IMR-90 (cell line): ENCODE measurements at regions not wholly inside any gene's neighbourhood (a gene's known extent, or its start where the extent isn't known, plus 50 kb on each side); places are given as distances from the start of the nearest gene placed in this dataset.

Experiments
- ATAC-seq: fragments of 200-7000 bp; cut with Tn5 transposase; 2 replicates; pipeline ENCODE4 v1.9.1; 2020; ENCODE audit warnings: low read depth, mild to moderate bottlenecking, moderate library complexity
- BruUV-seq: library from RNA; stranded (reverse); fragments of 400-500 nt; replicated peaks from 2 replicates; lab custom pipeline; 2021; lab: Mats Ljungman, UMichigan
- CTCF ChIA-PET: fragments of 300-600 bp; formaldehyde crosslinking; extraction: SDS; loops from one replicate; lab custom pipeline; 2021; ENCODE audit warnings: antibody characterized with exemption; lab: Yijun Ruan, JAX
- POLR2A ChIA-PET: fragments of 300-600 bp; sonication (Branson Sonifier 250); formaldehyde crosslinking; loops from one replicate; lab custom pipeline; 2022; ENCODE audit warnings: antibody characterized with exemption; ENCODE audit not compliant: unreplicated experiment; lab: Charles Lee
- DNase-seq: peaks from one replicate; pipeline ENCODE4 v3.0.0; 2013
- H2AFZ ChIP-seq: replicated peaks from 2 replicates; pipeline ENCODE3; 2013; ENCODE audit warnings: low read length, mild to moderate bottlenecking; ENCODE audit not compliant: poor library complexity
- H2AK5ac ChIP-seq: 2 replicates; pipeline ENCODE4 v1.6.1; 2013; ENCODE audit warnings: low read depth, low read length, inconsistent platforms
- H2AK9ac ChIP-seq: replicated peaks from 2 replicates; pipeline ENCODE3; 2013; ENCODE audit warnings: mild to moderate bottlenecking, low read depth, low read length, moderate library complexity; ENCODE audit not compliant: poor library complexity
- H2BK120ac ChIP-seq: 2 replicates; pipeline ENCODE4 v1.6.1; 2013; ENCODE audit warnings: low read depth, low read length, inconsistent platforms
- H2BK15ac ChIP-seq: 3 replicates; pipeline ENCODE4 v1.6.1; 2013; ENCODE audit warnings: low read depth, low read length, inconsistent platforms
- H2BK20ac ChIP-seq: 2 replicates; pipeline ENCODE4 v1.6.1; 2013; ENCODE audit warnings: low read depth, mild to moderate bottlenecking, inconsistent platforms, low read length, moderate library complexity
- H2BK5ac ChIP-seq: 2 replicates; pipeline ENCODE4 v1.6.1; 2013; ENCODE audit warnings: mild to moderate bottlenecking, low read depth, low read length, inconsistent platforms; ENCODE audit not compliant: poor library complexity, severe bottlenecking
- H3K14ac ChIP-seq: replicated peaks from 2 replicates; pipeline ENCODE4 v1.6.1; 2013; ENCODE audit warnings: low read depth, low read length, inconsistent platforms
- H3K18ac ChIP-seq: 2 replicates; pipeline ENCODE4 v1.6.1; 2013; ENCODE audit warnings: low read depth, low read length, control low read depth
- H3K23ac ChIP-seq: 2 replicates; pipeline ENCODE4 v1.6.1; 2013; ENCODE audit warnings: low read depth, low read length, inconsistent platforms
- H3K27ac ChIP-seq: 2 replicates; pipeline ENCODE4 v1.5.1; 2013; ENCODE audit warnings: mild to moderate bottlenecking, control low read depth, low read length; ENCODE audit not compliant: insufficient read depth
- H3K27me3 ChIP-seq: 2 replicates; pipeline ENCODE4 v1.6.1; 2013; ENCODE audit warnings: low read length; ENCODE audit not compliant: control insufficient read depth, insufficient read depth
- H3K36me3 ChIP-seq: 2 replicates; pipeline ENCODE4 v1.6.1; 2013; ENCODE audit warnings: low read length, mixed read lengths; ENCODE audit not compliant: control insufficient read depth, insufficient read depth
- H3K4ac ChIP-seq: 2 replicates; pipeline ENCODE4 v1.6.1; 2013; ENCODE audit warnings: low read depth, low read length, inconsistent platforms
- H3K4me1 ChIP-seq: 2 replicates; pipeline ENCODE4 v1.6.1; 2013; ENCODE audit warnings: low read length, mixed read lengths; ENCODE audit not compliant: control insufficient read depth, insufficient read depth
- H3K4me2 ChIP-seq: 2 replicates; pipeline ENCODE4 v1.6.1; 2013; ENCODE audit warnings: low read depth, mild to moderate bottlenecking, control low read depth, low read length, moderate library complexity
- H3K4me3 ChIP-seq: 2 replicates; pipeline ENCODE4 v1.5.1; 2013; ENCODE audit warnings: low read depth, mild to moderate bottlenecking, control low read depth, low read length, moderate library complexity; ENCODE audit not compliant: insufficient read depth
- H3K56ac ChIP-seq: 2 replicates; pipeline ENCODE4 v1.6.1; 2013; ENCODE audit warnings: low read length, inconsistent platforms; ENCODE audit not compliant: insufficient read depth; ENCODE audit errors: extremely low read depth
- H3K79me1 ChIP-seq, 2 experiments: 2 replicates each; pipeline ENCODE4 v1.6.1; 2013; ENCODE audit warnings: low read length in 2 of 2, inconsistent platforms in 1 of 2, low read depth in 1 of 2
- H3K9ac ChIP-seq: 2 replicates; pipeline ENCODE4 v1.6.1; 2013; ENCODE audit warnings: low read depth, low read length, control low read depth
- H3K9me1 ChIP-seq: 2 replicates; pipeline ENCODE4 v1.6.1; 2013; ENCODE audit warnings: low read length, inconsistent platforms; ENCODE audit not compliant: insufficient read depth
- H3K9me3 ChIP-seq: 2 replicates; pipeline ENCODE4 v1.6.1; 2013; ENCODE audit warnings: low read length; ENCODE audit not compliant: control insufficient read depth, insufficient read depth
- H4K20me1 ChIP-seq: 2 replicates; pipeline ENCODE4 v1.6.1; 2013; ENCODE audit warnings: low read length, inconsistent platforms; ENCODE audit not compliant: insufficient read depth
- H4K5ac ChIP-seq: 2 replicates; pipeline ENCODE4 v1.6.1; 2013; ENCODE audit warnings: mild to moderate bottlenecking, low read depth, low read length, control low read depth
- H4K8ac ChIP-seq, 2 experiments: 2 replicates each; pipeline ENCODE4 v1.6.1; 2013; ENCODE audit warnings: low read depth in 2 of 2, low read length in 2 of 2, control low read depth in 1 of 2, inconsistent platforms in 1 of 2
- H4K91ac ChIP-seq: 2 replicates; pipeline ENCODE4 v1.6.1; 2013; ENCODE audit warnings: low read depth, low read length, inconsistent platforms; ENCODE audit not compliant: insufficient read depth
- CTCF ChIP-seq: conservative IDR thresholded peaks from 2 replicates; pipeline ENCODE4 v1.5.1; 2012; ENCODE audit warnings: mild to moderate bottlenecking, low read depth, low read length, improper control_type of control experiment
- FOS ChIP-seq: fragments of 150-350 bp; IDR thresholded peaks from 2 replicates; pipeline ENCODE4 v1.6.1; 2016; ENCODE audit warnings: low read depth, low read length
- MAZ ChIP-seq: IDR thresholded peaks from 2 replicates; pipeline ENCODE4 v1.6.1; 2012; ENCODE audit warnings: low read depth, mild to moderate bottlenecking, low read length, improper control_type of control experiment, moderate library complexity, borderline replicate concordance
- MXI1 ChIP-seq: IDR thresholded peaks from 2 replicates; pipeline ENCODE4 v1.6.1; 2012; ENCODE audit warnings: low read depth, mild to moderate bottlenecking, low read length, moderate library complexity, borderline replicate concordance
- POLR2A ChIP-seq: IDR thresholded peaks from 2 replicates; pipeline ENCODE4 v1.6.1; 2012; ENCODE audit warnings: mild to moderate bottlenecking, low read depth, low read length
- RAD21 ChIP-seq: IDR thresholded peaks from 2 replicates; pipeline ENCODE4 v1.6.1; 2012; ENCODE audit warnings: low read length, improper control_type of control experiment
- RFX5 ChIP-seq: IDR thresholded peaks from 2 replicates; pipeline ENCODE4 v1.8.0; 2012; ENCODE audit warnings: low read depth, mild to moderate bottlenecking, low read length, moderate library complexity
- WGBS, 2 experiments: methylation state at CpG; one replicate each; pipeline versions ENCODE4 v1.1.5 to v1.1.7; 2013; ENCODE audit warnings: missing lambda C conversion rate in 2 of 2; ENCODE audit not compliant: insufficient read length in 1 of 2; ENCODE audit errors: extremely low coverage in 2 of 2; 5-methylcytosine and 5-hydroxymethylcytosine counted together
- dilution Hi-C: fragments of 300-500 bp; cut with HindIII; formaldehyde crosslinking; loops from one replicate; pipeline ENCODE4 v1.14.3; 2018; ENCODE audit warnings: low sequenced_read_pairs; ENCODE audit not compliant: unreplicated experiment
- in situ Hi-C: fragments of 300-500 bp; cut with MboI; formaldehyde crosslinking; loops from 3 replicates; pipeline ENCODE4 v1.14.3; 2019; ENCODE audit warnings: low sequenced_read_pairs, inconsistent platforms, mixed read lengths
- intact Hi-C: fragments of 100-400 bp; cut with micrococcal nuclease; formaldehyde crosslinking; loops from 2 replicates; pipeline ENCODE4 v1.10.0; 2022

GRCh38 chr15:59879506-59880265 is 124.4 kb upstream of the FOXB1 start:
- H3K9me1 ChIP-seq: no peaks in the 10 kb centered on the region
- no peak overlapping the region for H4K91ac ChIP-seq
- no peak overlapping the region for H2BK15ac ChIP-seq
- intact Hi-C loops (no loop called here), in situ Hi-C loops (no loop called here), dilution Hi-C loops (no loop called here)
- no TSS peak for BruUV-seq
- H3K36me3 ChIP-seq: no peaks in the 10 kb centered on the region
- no peak overlapping the region for H4K5ac ChIP-seq
- H2BK20ac ChIP-seq: no peak overlapping the region
- H2AFZ ChIP-seq: no peak overlapping the region
- H3K18ac ChIP-seq: no peak overlapping the region
- no peak overlapping the region for H4K8ac ChIP-seq
- H2AK5ac ChIP-seq: no peak overlapping the region
- no peak overlapping the region for H3K56ac ChIP-seq
- no peak for TF ChIP-seq RAD21
- no peak for TF ChIP-seq RFX5
- TF ChIP-seq MAZ: no peak
- TF ChIP-seq FOS: no peak
- no peak for TF ChIP-seq MXI1
- TF ChIP-seq POLR2A: no peak
- TF ChIP-seq CTCF: no peak
- no peak overlapping the region for H3K27ac ChIP-seq
- H3K4me3 ChIP-seq: no peak overlapping the region
- DNase-seq (peak; percentile 59), ATAC-seq (no peak)
- H2AK9ac ChIP-seq: no peak overlapping the region
- CTCF ChIA-PET: no interaction called here
- no peak overlapping the region for H3K23ac ChIP-seq
- H3K9me3 ChIP-seq: no peaks in the 10 kb centered on the region
- no peak overlapping the region for H3K14ac ChIP-seq
- no peaks in the 10 kb centered on the region for H3K4me1 ChIP-seq
- no peaks in the 10 kb centered on the region for H4K20me1 ChIP-seq
- H3K4me2 ChIP-seq: no peak overlapping the region
- no CpG with 5 or more reads among the region's 2 CpGs for WGBS, 2 experiments
- H3K27me3 ChIP-seq: no peaks in the 10 kb centered on the region
- no peak overlapping the region for H2BK120ac ChIP-seq
- no peak overlapping the region for H3K4ac ChIP-seq
- H2BK5ac ChIP-seq: no peak overlapping the region
- H3K9ac ChIP-seq: no peak overlapping the region
- no peaks in the 10 kb centered on the region for H3K79me1 ChIP-seq
- POLR2A ChIA-PET: no interaction called here
